Panc1 (cell line): ENCODE measurements at regions not wholly inside any gene's neighbourhood (a gene's known extent, or its start where the extent isn't known, plus 50 kb on each side); places are given as distances from the start of the nearest gene placed in this dataset.
A peak's percentile ranks its signal among the peaks of the same experiment; 100 is the strongest.

Source experiments
- ATAC-seq: fragments of 200-7000 bp; cut with Tn5 transposase; 2 replicates; pipeline ENCODE4 v1.9.1; 2020; ENCODE audit warnings: mild to moderate bottlenecking, moderate library complexity
- BruUV-seq: library from RNA; stranded (reverse); fragments of 400-500 nt; replicated peaks from 2 replicates; lab custom pipeline; 2021; lab: Mats Ljungman, UMichigan
- CTCF ChIA-PET: fragments of 300-600 bp; sonication (Branson Sonifier 250); formaldehyde crosslinking; loops from one replicate; lab custom pipeline; 2022; ENCODE audit warnings: antibody characterized with exemption; lab: Charles Lee
- POLR2A ChIA-PET: fragments of 300-600 bp; sonication (Branson Sonifier 250); formaldehyde crosslinking; loops from one replicate; lab custom pipeline; 2022; ENCODE audit warnings: antibody characterized with exemption; lab: Charles Lee
- DNase-seq: peaks from one replicate; pipeline ENCODE4 v3.0.0-alpha.2; 2010; ENCODE audit warnings: low read depth, low spot score
- H3K27ac ChIP-seq: 2 replicates; pipeline ENCODE4 v1.5.1; 2011; ENCODE audit warnings: mild to moderate bottlenecking, low read length, inconsistent platforms
- H3K27me3 ChIP-seq: fragments of 200-500 bp; sonication (Bioruptor generic); 2 replicates; pipeline ENCODE4 v1.6.0; 2014; ENCODE audit warnings: low read length, inconsistent platforms; ENCODE audit not compliant: control insufficient read depth, insufficient read depth
- H3K36me3 ChIP-seq: fragments of 200-500 bp; sonication (Bioruptor generic); 2 replicates; pipeline ENCODE4 v1.5.1; 2014; ENCODE audit warnings: inconsistent platforms, mild to moderate bottlenecking, low read length, moderate library complexity; ENCODE audit not compliant: control insufficient read depth, insufficient read depth
- H3K4me1 ChIP-seq: 2 replicates; pipeline ENCODE4 v1.5.1; 2011; ENCODE audit warnings: inconsistent platforms, mild to moderate bottlenecking, low read length, moderate library complexity; ENCODE audit not compliant: control insufficient read depth, insufficient read depth
- H3K4me3 ChIP-seq, 2 experiments: 2 replicates each; pipeline ENCODE4 v1.5.1; 2011 to 2012; ENCODE audit warnings: low read depth in 2 of 2, low read length in 2 of 2, mild to moderate bottlenecking in 2 of 2, inconsistent platforms in 1 of 2, moderate library complexity in 1 of 2
- H3K9me3 ChIP-seq: fragments of 200-500 bp; sonication (Bioruptor generic); 2 replicates; pipeline ENCODE4 v1.5.1; 2014; ENCODE audit warnings: low read depth, mild to moderate bottlenecking, inconsistent platforms, low read length, moderate library complexity; ENCODE audit not compliant: control insufficient read depth, insufficient read depth
- CTCF ChIP-seq: fragments of 450-650 bp; IDR thresholded peaks from 2 replicates; pipeline ENCODE4 v1.5.1; 2017; ENCODE audit warnings: mild to moderate bottlenecking
- POLR2AphosphoS5 ChIP-seq: IDR thresholded peaks from 2 replicates; pipeline ENCODE4 v1.6.1; 2012; ENCODE audit warnings: mild to moderate bottlenecking, low read depth, low read length, moderate library complexity
- REST ChIP-seq, 2 experiments: IDR thresholded peaks; 2 replicates each; pipeline ENCODE4 v1.6.1; 2011 to 2012; ENCODE audit warnings: low read depth in 2 of 2, control low read depth in 1 of 2, low read length in 1 of 2, mild to moderate bottlenecking in 1 of 2, moderate library complexity in 1 of 2; ENCODE audit not compliant: insufficient read depth in 1 of 2
- SIN3A ChIP-seq: IDR thresholded peaks from 2 replicates; pipeline ENCODE4 v1.6.1; 2012; ENCODE audit warnings: low read depth, mild to moderate bottlenecking, low read length, moderate library complexity, borderline replicate concordance; ENCODE audit not compliant: insufficient read depth
- TCF7L2 ChIP-seq: IDR thresholded peaks from 2 replicates; pipeline ENCODE4 v1.6.1; 2011; ENCODE audit warnings: mild to moderate bottlenecking, low read depth, low read length, inconsistent platforms
- in situ Hi-C: cut with HindIII; loops from 2 replicates; pipeline ENCODE4 v1.10.0; 2016; ENCODE audit warnings: low sequenced_read_pairs, low pct_unique_long_range_greater_than_20kb
- intact Hi-C: fragments of 100-400 bp; cut with micrococcal nuclease; formaldehyde crosslinking; loops from one replicate; pipeline ENCODE4 v1.10.0; 2022; ENCODE audit not compliant: unreplicated experiment

- BruUV-seq, result no TSS peak
- CTCF ChIA-PET, result interaction anchor here (0.6 kb wide), 1 partner anchor 145 kb away, joined by 3 read pairs; no protein-coding TSS in a partner anchor
- Histone ChIP-seq H3K36me3 (no peaks in the 10 kb centered on the region), H3K4me3 (no peak overlapping the region), H3K9me3 (no peaks in the 10 kb centered on the region), H3K27me3 (no peaks in the 10 kb centered on the region), H3K4me1 (peaks cover 13% of the 10 kb centered on the region), H3K27ac (no peak overlapping the region)
- ATAC-seq, result no peak
- intact Hi-C loops, result no loop called here
- no peak for TF ChIP-seq REST (IDR thresholded peaks at IDR 0.05; ENCODE audit: insufficient read depth in 1 of 2, low read depth in 2 of 2, low read length in 1 of 2)
- in situ Hi-C loops, result no loop called here
- DNase-seq, result no peak
- POLR2A ChIA-PET, result no interaction called here
Measured at GRCh38 chr11:10938231-10938630, 80.4 kb upstream of the ZBED5 start.

DNA sequence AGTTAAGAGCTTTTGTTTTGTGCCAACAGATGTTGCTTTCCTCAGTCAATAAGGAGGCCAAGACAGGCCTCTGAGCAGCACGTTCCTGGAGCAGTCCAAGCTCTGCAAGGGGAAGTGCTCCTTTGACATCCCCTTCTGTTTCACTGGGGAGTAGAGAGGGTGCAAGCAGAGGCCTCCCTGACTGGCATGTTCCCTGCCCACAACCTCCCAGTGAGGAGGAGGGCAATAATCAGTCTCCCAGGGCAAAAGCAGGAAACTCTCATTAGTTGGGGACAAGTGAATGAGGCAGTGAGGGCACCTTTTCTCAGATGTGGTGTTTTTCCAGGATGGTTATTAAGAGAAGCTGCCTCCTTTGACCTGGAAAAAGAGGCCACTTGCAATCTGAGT, 79.5 kb upstream of the ZBED5 start:
- Histone ChIP-seq H3K4me3 (no peak overlapping the region), H3K4me1 (peaks cover 22% of the 10 kb centered on the region), H3K36me3 (no peaks in the 10 kb centered on the region), H3K27me3 (no peaks in the 10 kb centered on the region), H3K27ac (no peak overlapping the region), H3K9me3 (no peaks in the 10 kb centered on the region)
- intact Hi-C loops (no loop called here), in situ Hi-C loops (no loop called here)
- TF ChIP-seq REST (IDR thresholded peaks at IDR 0.05; ENCODE audit: insufficient read depth in 1 of 2, low read depth in 2 of 2, low read length in 1 of 2), result no peak
- TF ChIP-seq POLR2AphosphoS5, result no peak
- ChIA-PET POLR2A (no interaction called here), CTCF (interaction anchor here (0.6 kb wide), 1 partner anchor 144 kb away, joined by 3 read pairs; no protein-coding TSS in a partner anchor)
- ATAC-seq, result no peak
- BruUV-seq, result no TSS peak
- DNase-seq, result no peak

DNA sequence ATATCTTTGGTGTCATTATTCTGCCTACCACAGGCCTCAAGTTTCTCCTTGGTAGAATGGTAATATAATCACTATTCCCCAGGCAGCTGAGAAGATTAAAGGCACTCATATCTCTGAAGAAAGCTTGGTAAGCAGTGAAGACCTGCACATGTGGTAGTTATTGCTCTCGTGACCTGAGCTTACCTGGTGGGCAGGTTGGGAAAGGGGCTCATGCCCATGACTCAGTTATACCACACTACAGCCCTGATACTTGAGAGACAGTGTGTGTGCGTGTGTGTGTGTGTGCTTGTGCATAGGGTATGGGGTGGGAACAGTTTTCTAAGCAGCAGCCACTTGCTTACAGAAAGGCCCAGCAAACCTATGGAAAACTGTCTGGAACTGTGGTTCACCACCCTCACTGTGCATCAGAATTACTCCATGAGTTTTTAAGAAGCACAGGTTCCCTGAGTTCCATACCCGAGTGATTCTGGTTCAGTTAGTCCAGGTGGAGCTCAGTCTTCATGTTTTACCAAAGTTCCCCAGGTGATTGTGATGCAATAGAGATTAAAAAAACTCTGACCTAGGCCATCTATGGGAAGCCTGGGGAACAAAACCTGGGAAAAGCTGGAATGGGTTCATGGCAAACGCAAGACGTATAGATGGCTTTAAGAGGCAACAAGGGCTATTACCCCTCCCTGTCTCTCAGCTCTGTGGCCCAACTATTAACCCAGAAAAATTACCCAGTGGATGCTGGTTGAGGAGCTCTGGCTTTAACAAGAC, 79.0 kb upstream of the ZBED5 start:
- ATAC-seq, result no peak
- intact Hi-C loops (no loop called here), in situ Hi-C loops (no loop called here)
- BruUV-seq, result no TSS peak
- Histone ChIP-seq H3K4me3 (no peak overlapping the region), H3K9me3 (no peaks in the 10 kb centered on the region), H3K27me3 (no peaks in the 10 kb centered on the region), H3K4me1 (peaks cover 23% of the 10 kb centered on the region), H3K27ac (peak overlapping the region; percentile 20; the same call in 1 of the 2 replicates), H3K36me3 (no peaks in the 10 kb centered on the region)
- POLR2A ChIA-PET, result no interaction called here
- DNase-seq, result no peak
- CTCF ChIA-PET, result no interaction called here
- no peak for TF ChIP-seq POLR2AphosphoS5
- no peak for TF ChIP-seq CTCF
- TF ChIP-seq SIN3A, result no peak
- TF ChIP-seq REST (IDR thresholded peaks at IDR 0.05; ENCODE audit: insufficient read depth in 1 of 2, low read depth in 2 of 2, low read length in 1 of 2), result no peak
- no peak for TF ChIP-seq TCF7L2
